Sciatic nerve (tissue), 2 donors: ENCODE measurements at regions not wholly inside any gene's neighbourhood (a gene's known extent, or its start where the extent isn't known, plus 50 kb on each side); places are given as distances from the start of the nearest gene placed in this dataset.
"Not testable (repeated sequence)": the region's sequence is repeated elsewhere in the genome, so short reads cannot be mapped to it uniquely, and the experiment has no call there.

ENCODE experiments used
- ATAC-seq: fragments of 200-7000 bp; cut with Tn5 transposase; one replicate; pipeline ENCODE4 v1.9.1; 2020; ENCODE audit warnings: mild to moderate bottlenecking, moderate library complexity
- DNase-seq: peaks from one replicate; pipeline ENCODE4 v3.0.0-alpha.2; 2020; ENCODE audit warnings: low spot score
- intact Hi-C: fragments of 100-400 bp; cut with DNase I; formaldehyde crosslinking; loops from one replicate; pipeline ENCODE4 v1.14.2; 2022
- donor health status: DM: no; HTN: no; CAD: no.
- donor health status: DM: no; HTN: no; CAD: no.

DNA sequence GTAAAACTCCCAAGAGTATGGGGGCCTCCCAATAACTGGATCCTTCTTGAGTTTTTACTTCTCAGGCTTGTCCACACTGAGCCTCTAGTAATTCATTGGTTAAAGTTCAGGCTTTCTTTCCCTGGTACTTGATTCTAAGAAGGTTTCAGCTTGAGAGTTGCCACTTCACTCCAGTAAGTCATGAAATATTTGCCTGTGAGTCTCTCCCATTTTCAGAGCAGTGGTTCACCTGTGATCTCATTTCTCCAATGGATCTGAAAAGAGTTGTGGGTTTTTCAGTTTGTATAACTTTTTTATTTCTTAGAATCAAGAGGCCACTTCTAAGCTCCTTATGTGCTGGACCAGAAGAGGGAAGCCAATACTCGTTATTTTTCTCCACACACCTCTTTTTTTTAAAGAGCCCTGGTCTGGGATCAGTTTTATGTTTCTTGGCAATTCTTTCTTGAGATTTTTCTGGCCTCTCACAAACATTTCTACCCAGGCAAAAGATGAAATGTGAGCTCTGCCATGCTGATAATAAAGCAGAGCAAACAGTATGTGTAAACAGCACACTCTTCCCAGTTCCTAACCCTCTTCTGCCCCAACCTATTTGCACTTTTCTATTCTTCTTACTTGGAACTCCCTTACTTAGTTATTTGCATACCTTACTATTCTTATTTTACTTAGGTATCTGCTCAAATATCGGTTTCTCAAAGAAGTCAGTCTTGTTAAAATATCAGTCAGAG lies 983.4 kb downstream of the CCSER2 start:
- intact Hi-C loops: no loop called here
- ATAC-seq (no peak), DNase-seq (no peak)

DNA sequence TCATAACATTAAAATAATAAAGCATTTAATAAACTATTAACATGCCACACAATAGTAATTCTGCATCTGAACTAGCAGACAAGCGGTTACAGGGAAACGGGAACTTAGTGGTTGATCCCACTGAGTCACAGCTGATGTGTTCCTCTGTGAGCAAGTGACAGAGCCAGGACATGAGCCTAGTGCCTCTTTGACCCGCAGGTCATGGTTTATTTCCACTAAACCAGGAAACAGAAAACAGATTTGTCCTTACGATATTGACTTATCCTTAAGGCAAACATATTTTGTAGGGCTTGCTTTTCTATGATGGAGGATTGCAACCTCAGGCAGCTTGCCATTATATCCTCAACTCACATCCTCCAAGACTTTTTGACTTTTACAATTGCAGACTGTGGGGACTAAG lies 987.3 kb downstream of the CCSER2 start:
- intact Hi-C loops: no loop called here
- ATAC-seq: no peak
- no peak for DNase-seq

DNA sequence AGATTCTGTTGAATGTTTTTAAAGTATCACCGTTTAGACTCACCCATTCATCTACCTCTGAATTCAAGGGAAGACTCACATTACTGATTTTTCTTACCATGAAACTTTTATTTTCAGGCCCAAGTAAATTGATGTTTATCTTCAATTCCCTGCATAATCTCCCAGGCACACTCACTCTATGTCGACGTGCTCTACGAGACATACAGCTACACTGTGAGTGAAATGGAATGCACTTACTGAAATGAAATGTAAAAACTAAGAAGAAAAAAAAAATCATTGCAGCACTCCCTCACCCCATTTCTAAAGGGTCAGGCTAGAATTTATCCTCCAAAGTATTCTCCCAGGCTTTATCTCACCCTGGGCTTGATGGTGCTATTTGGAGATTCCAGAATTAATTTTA lies 987.9 kb downstream of the CCSER2 start:
- no peak for ATAC-seq
- intact Hi-C loops: no loop called here
- DNase-seq: no peak

DNA sequence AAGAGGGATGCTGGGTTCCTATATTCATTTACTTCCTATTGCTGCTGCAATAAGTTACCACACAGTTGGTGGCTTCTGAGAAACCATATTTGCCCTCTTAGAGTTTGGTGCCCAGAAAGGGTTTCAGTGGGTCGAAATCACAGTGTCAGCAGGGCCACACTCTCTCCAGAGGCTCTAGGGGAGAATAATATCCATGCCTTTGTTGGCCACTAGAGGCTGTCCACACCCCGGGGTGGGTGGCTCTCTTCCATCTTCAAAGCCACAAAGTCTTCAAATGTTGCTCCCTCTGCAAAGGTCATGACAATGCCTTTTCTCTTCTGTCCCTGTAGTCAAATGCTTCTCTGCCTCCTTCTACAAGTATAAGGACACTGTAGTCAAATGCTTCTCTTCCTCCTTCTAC lies 989.4 kb downstream of the CCSER2 start:
- DNase-seq (no peak), ATAC-seq (no peak)
- intact Hi-C loops: no loop called here

DNA sequence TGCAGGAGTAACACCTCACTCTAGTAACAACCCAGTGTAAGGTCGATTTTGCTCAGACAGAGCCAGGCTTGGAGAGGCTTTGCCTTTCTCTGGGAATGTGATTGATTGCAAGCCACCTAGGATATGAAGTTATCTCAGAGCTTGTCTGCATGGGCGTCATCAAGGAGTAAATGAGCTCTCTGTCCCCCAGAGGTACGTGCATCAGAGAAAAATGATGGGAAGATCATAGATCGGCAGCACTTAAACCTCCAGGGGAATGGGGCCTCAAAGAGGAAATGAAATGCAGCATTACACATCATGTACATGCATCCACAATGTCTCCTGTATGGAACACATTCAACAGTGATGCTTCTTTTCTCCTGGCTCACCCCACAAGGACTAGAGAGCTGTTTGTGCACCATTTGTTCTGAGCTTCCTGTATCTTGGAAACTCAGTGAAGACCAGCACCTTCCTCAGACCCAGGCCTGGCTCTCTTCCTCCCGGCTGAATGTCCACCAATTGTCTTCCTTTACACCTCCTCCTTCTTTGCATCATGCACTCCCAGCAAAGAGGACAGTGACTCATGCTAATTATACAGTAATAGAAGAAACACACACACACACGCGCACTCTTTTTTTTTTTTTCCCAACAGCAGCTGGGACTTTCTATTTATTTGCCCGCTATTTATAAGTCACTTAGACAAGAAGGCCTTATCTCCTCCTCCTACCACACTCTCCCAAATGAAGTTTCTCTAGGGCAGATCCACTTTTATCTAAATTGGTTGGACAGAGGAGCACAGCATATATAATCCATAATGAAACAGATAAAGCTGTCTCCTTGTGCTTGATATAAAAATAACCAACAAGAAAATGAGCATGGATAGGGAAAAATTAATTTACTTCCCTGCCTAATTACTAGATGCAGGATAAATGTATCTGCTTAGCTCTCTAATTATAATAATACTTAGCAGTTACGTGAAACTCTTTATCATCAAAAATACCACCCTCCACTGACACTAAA lies 990.7 kb downstream of the CCSER2 start:
- intact Hi-C loops: no loop called here
- no peak for DNase-seq
- ATAC-seq: no peak

DNA sequence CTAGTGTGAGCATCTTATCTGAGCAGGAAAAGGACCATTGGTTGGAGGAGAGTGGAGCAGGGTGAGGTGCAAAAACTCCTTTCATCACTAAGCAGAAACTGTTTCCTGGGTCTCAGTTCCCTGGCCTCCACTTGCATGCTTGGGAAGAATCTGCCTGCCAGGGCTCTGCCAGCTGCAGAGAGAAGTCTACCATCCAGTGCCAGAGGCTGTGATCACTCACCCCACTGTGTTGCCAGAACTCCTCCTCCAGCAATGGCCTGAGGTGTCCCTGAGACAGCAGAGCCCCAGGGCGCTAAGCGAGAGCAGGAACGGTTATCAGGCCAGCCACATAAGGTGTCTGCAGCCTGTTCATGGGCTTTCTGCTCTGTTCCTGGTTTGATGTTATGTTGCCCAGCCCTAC lies 991.4 kb downstream of the CCSER2 start:
- intact Hi-C loops: no loop called here
- DNase-seq (no peak), ATAC-seq (no peak)

DNA sequence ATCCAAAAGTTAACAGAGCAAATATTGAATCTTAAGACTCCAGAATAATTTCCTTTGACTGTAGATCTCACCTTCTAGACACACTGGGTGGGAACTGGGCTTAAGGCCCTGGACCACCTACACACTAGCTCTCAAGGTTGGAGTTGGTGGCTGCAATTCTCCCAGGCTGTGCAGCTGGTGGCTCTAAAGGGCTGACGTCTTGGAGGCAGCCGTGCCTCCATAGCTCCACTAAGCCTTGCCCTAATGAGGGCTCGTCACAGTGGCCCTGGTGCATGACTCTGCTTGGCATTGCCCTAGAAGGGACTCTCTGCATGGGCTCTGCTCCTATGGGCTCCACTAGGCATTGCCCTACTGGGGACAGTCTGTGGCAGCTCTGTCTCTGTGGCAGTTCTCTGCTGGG lies 1005.2 kb downstream of the CCSER2 start:
- DNase-seq (no peak), ATAC-seq (no peak)
- intact Hi-C loops: no loop called here

DNA sequence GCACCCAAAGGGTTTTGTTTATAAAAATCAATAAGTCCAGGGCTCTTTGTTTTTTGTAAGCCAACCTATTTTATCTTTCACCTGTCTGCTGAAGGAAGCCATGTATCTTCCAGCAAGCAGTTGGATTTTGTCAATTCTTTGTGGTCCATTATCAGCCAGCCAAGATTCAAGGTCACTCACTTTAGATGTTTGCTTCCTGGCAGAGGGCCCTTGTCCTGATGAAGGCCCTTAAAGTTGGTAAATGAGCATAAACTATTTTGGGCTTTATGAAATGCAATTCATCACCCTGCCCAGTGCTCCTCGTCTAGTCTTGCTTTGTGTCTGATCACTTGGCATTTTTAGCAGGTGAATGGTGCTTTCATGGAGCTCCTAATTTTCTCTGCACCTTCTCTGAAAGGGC lies 1004.2 kb downstream of the GRID1 start:
- intact Hi-C loops: no loop called here
- DNase-seq: no peak
- ATAC-seq: no peak

DNA sequence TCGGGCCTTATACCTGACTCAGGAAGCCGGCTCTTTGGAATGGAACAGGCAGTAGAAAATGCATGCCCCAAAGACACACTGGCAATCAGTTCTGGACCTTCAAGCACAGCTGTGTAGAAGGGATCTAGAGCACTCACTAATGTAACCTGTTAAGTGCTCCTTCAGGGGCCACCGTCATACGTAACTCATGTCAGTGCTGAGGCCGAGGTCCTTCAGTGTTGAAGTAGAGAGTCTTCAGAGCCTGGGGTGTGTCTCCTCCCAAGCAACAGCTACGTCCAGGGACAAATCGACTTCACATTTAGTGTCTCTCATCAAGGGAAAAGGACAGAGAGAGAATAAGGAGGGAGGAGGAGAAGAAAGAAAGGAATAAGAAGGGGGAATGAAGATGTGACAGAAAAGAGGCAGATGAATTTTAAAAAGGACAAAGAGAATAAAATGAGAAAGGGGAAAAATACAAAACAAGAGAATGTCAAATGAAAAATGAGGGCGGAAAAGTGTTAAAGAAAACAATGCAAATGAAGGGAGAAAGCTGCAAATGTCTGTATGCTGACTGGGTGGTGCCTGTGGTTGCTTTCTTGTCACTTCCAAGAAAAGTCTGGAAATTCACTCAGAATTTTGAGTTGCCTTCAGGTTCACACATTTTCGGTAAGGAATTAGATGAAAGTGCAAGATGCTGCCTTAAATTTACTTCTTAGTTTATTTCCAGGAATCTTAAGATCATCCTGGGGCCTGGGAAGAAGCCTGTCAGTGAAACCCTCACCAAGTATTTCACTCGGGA lies 989.4 kb downstream of the GRID1 start:
- DNase-seq (no peak), ATAC-seq (no peak)
- intact Hi-C loops: no loop called here

DNA sequence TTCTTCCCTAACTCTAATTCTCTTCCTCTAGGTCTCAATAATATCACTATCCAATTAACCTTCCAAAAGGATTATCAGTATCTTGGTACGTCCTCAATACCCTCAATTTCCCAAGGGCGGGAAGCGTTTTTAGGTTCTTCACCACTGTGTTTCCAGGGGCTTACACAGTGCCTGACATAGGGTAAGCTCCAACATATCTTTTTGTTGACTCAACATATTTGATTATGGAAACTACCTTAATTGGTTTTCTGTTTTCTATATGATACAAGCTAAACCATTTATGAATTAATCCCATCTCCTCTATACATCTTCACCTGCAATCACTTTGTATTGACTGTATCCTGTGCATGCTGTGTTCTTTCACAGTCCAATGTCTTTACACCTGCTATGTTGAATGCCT lies 987.3 kb downstream of the GRID1 start:
- intact Hi-C loops: no loop called here
- DNase-seq (no peak), ATAC-seq (no peak)

DNA sequence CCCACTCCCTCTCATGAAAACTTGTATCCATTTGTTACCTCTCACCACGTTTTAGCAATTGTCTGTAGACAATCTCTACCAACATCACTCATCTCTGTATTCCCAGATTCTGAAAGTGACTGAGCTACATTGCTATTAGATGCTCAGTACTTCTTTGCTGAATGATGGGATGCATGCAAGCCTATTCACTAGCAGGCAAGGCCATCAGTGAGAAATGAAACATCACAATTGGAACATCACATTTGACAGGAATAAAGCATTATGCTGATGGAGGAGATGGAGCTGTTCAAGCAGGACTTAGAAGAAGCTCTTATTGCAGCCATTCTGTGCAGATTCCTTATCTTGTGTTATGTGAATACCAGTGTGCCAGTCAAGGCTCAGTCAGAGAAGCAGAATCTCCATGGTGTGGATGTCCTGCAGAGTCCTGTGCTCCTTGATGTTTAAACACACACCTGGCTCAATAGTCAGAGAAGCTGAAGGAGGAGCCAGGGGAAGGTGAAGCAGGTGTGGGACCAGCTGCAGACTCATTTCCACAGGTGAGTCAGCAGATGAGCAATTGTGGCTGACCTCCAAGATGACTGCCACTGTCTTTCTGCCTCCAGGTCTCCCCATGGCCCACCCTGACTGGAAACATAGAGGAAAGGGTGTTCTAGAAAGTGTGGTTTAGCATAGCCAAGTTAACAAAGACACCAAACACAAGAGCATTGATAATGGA lies 965.5 kb downstream of the GRID1 start:
- intact Hi-C loops: no loop called here
- no peak for DNase-seq
- ATAC-seq: no peak

DNA sequence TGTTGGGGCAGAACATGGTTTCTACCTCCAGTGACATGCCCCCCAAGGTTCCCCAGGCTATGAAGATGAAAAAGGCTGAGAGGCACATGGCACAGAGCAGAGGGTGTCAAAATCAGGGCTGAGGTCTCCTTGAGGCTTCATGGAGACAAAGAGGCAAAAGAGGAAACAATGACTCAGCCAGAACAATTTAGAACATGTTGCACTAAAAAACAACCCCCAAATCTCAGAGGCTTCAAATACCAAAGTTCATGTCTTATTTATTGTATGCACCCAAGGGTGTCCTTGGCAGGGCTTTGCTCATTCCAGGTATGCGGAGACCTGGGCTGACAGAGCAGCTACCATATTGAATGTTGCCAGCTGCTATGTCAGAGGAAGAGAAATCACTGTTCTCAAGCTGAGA lies 964.1 kb downstream of the GRID1 start:
- intact Hi-C loops: no loop called here
- no peak for ATAC-seq
- no peak for DNase-seq

DNA sequence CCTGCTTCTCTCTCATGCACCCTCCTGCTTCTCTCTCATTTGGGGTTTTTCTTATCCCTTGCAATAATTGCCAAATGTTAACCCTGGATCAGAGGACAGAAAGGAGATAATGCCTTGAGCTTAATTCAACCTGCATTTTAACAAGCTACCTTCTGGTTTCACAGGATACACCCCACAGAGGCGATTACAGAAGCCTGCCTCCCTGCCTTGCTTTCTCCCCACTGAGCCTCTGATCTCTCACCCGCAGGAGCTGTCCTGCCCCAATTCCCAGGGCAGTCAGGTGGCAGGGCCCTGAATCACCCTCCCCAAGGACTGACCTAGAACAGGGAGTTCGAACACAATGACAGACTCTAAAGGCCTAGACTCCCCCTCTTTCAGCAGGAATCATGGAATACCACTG lies 959.5 kb downstream of the GRID1 start:
- intact Hi-C loops: no loop called here
- no peak for DNase-seq
- no peak for ATAC-seq

DNA sequence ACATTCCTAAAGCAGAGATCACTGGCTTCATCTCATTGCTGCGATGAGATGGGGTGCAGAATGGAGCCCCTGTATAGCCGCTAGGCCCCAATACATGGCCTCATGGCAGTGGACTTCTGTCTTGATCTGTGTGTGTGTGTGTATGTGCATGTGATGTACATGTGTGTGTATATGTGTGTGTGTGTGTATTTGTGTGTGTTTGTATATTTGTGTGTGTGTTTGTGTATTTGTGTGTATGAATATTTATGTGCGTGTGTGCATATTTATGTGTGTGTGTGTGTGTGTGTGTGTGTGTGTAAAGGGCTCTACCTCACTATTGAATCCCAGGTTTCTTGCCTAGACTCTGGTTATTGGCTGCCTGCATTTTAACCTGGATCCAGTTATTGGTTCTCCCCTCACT lies 958.2 kb downstream of the GRID1 start:
- DNase-seq: no peak
- intact Hi-C loops: no loop called here
- no peak for ATAC-seq

DNA sequence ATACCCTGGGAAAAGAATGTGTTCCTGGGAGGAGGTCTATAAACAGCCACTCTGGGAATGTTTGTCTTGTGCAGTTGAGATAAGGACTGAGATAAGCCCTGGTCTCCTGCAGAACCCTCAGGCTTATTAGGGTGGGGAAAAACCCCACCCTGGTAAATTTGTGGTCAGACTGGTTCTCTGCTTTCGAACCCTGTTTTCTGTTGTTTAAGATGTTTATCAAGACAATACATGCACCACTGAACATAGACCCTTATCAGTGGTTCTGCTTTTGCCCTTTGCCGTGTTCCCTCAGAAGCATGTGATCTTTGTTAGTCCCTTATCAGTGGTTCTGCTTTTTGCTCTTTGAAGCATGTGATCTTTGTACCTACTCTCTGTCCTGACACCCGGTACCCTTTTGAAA lies 956.0 kb downstream of the GRID1 start:
- ATAC-seq, DNase-seq, intact Hi-C loops: not testable (repeated sequence)

DNA sequence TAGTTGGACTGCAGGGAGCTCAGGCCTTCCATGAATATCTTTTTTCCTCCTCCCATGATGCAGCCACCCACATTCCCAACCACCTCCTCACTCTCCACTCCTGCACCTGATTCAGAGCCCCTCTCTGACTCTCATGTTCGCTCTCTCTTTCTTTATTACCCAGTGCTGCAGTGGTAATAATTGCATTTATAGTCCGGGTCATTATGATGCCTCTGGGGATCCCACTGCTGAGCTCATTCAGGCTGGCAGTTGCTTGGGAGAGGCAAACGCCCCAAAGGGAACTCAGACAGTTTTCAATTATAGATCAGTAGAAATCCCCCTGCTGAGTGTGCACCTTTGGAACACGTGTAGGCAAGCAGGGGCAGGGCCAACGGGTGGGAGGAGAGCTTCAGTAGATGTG lies 953.0 kb downstream of the GRID1 start:
- DNase-seq (no peak), ATAC-seq (no peak)
- intact Hi-C loops: no loop called here

DNA sequence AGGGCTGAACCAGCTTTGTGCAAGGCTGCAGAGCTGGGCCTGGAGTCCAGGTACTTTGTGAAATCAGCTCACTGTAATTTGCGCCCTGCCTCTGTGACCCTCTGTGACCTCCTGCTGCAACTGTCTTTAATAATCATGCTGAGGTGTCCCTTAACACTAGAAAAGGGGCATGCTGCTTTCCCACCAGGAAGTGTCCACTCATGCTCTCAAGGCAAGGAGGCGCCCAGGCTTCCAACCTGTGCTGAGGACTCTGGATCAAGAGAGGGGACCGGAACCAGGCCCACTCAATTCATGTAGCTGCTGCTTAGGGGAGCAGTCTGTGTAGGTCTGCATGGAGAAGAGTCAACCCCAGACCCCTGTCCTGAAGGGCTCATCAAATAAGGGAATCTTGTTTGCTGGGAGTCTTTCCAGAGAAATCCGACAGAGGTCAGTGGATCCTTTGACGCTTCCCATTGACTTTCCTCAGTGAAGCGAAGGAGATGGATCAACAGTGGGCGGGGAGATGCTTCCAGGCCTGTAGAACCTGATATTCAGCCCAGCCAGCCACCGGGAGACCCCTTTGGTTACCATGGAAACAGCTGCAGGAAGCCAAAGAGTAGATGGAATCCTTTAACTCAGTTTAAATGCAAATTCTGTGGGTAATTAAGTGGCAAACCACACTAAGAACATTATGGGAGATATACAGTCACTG lies 945.9 kb downstream of the GRID1 start:
- intact Hi-C loops: no loop called here
- no peak for DNase-seq
- no peak for ATAC-seq

DNA sequence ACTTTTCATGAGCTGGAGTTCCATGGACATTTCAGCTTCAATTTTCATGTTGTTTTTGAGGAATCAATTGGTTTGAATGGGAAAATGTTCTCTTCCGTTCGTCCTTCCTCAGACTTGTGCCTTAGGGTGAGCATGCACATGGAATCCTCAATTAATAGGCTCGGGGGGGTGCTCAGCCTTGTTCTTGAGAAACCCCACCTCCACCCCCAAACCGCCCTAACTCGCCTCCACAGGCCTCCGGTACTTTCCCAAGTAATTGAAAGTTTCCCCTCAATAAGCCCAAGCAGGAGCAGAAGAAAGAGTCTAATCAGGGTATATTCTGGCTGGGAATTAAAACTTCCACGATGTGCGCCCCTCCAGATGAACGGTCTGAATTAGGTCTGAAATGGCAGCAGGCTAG lies 945.2 kb downstream of the GRID1 start:
- intact Hi-C loops: no loop called here
- DNase-seq (no peak), ATAC-seq (no peak)

DNA sequence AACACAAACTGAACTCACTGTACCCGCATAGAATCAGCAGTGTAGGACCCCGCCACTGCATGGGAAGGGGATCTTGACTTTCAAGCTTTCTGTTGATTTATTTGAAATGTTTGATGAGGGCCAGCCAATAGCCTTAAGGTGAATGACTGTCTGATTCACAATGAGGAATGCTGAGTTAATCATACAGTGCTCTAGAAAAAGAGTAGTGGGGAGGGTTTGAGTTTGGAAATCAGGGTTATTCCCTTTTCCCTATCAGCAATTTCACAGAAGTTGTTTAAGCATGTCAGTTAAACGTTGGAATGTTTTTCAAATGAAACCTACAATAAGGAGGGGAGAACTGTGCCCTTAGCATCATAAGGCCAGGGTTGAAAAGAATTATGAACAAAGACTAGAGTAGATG lies 937.5 kb downstream of the GRID1 start:
- intact Hi-C loops: no loop called here
- no peak for DNase-seq
- no peak for ATAC-seq
